GM12872 (cell line): ENCODE measurements at regions not wholly inside any gene's neighbourhood (a gene's known extent, or its start where the extent isn't known, plus 50 kb on each side); places are given as distances from the start of the nearest gene placed in this dataset.

Experiments used
- CTCF ChIP-seq: IDR thresholded peaks from 3 replicates; pipeline ENCODE4 v1.5.1; 2011; ENCODE audit warnings: low read depth, mild to moderate bottlenecking, low read length, moderate library complexity; ENCODE audit not compliant: insufficient read depth

- no peak for TF ChIP-seq CTCF
These were observed 57.1 kb upstream of the KCNJ16 start for GRCh38 chr17:70017941-70018340.

GRCh38 chr17:70021726-70022125, 53.3 kb upstream of the KCNJ16 start:
- TF ChIP-seq CTCF: no peak

- no peak for TF ChIP-seq CTCF
These were observed 52.9 kb upstream of the KCNJ16 start for GRCh38 chr17:70022175-70022574.

- no peak for TF ChIP-seq CTCF
These were observed 50.8 kb upstream of the KCNJ16 start for GRCh38 chr17:70024253-70024652.
